Stimulated activated CD4-positive, alpha-beta T cell treated with anti-CD3 and anti-CD28 coated beads, Interleukin-1b, Interleukin-23, amount 100 ng/mL, for 24 hours (primary cell): ENCODE measurements at regions not wholly inside any gene's neighbourhood (a gene's known extent, or its start where the extent isn't known, plus 50 kb on each side); places are given as distances from the start of the nearest gene placed in this dataset.
"Not testable (repeated sequence)": the region's sequence is repeated elsewhere in the genome, so short reads cannot be mapped to it uniquely, and the experiment has no call there.

Experiments
- DNase-seq, 4 experiments: peaks; one replicate each; pipeline ENCODE4 v3.0.0-alpha.2; 2020; ENCODE audit warnings: low read depth in 4 of 4, low spot score in 1 of 4

GRCh38 chr3:164387236-164387635, 691.1 kb downstream of the SI start:
- no peak for DNase-seq

GRCh38 chr3:164380156-164380555, 698.1 kb downstream of the SI start:
- no peak for DNase-seq

- no peak for DNase-seq
These were observed 700.8 kb downstream of the SI start for GRCh38 chr3:164377466-164377865.

- no peak for DNase-seq
These were observed 702.3 kb downstream of the SI start for GRCh38 chr3:164375995-164376394.

GRCh38 chr3:164375538-164375937, 702.8 kb downstream of the SI start:
- DNase-seq: no peak

GRCh38 chr3:164371681-164372080, 706.6 kb downstream of the SI start:
- DNase-seq: no peak

GRCh38 chr3:164370970-164371369, 707.3 kb downstream of the SI start:
- DNase-seq: no peak

- DNase-seq: no peak
These were observed 713.1 kb downstream of the SI start for GRCh38 chr3:164365242-164365641.

- DNase-seq: no peak
These were observed 714.2 kb downstream of the SI start for GRCh38 chr3:164364111-164364510.

GRCh38 chr3:164360738-164361406, 717.4 kb downstream of the SI start:
- DNase-seq: no peak

GRCh38 chr3:164360078-164360578, 718.2 kb downstream of the SI start:
- DNase-seq: no peak

- DNase-seq: no peak
These were observed 725.3 kb downstream of the SI start for GRCh38 chr3:164352991-164353390.

- no peak for DNase-seq
These were observed 727.2 kb downstream of the SI start for GRCh38 chr3:164351131-164351530.

- not testable (repeated sequence) for DNase-seq
These were observed 736.1 kb downstream of the SI start for GRCh38 chr3:164342206-164342605.

- no peak for DNase-seq
These were observed 737.2 kb downstream of the SI start for GRCh38 chr3:164341086-164341485.

GRCh38 chr3:164340273-164340672, 738.0 kb downstream of the SI start:
- no peak for DNase-seq

- no peak for DNase-seq
These were observed 745.2 kb downstream of the SI start for GRCh38 chr3:164332831-164333802.

GRCh38 chr3:164326714-164327113, 751.6 kb downstream of the SI start:
- DNase-seq: no peak

GRCh38 chr3:164320962-164321361, 757.3 kb downstream of the SI start:
- no peak for DNase-seq

GRCh38 chr3:164306042-164306441, 772.3 kb downstream of the SI start:
- DNase-seq: no peak

- DNase-seq: no peak
These were observed 774.4 kb downstream of the SI start for GRCh38 chr3:164303894-164304293.

GRCh38 chr3:164302622-164303021, 775.7 kb downstream of the SI start:
- DNase-seq: no peak
